Neural progenitor cell (in vitro differentiated cells): ENCODE measurements at regions not wholly inside any gene's neighbourhood (a gene's known extent, or its start where the extent isn't known, plus 50 kb on each side); places are given as distances from the start of the nearest gene placed in this dataset.

Source experiments
- DNase-seq: peaks from one replicate; pipeline ENCODE4 v3.0.0-alpha.2; 2016; ENCODE audit warnings: low spot score
- H2AFZ ChIP-seq: fragments of 200-600 bp; sonication (generic); replicated peaks from 2 replicates; pipeline ENCODE4 v1.6.1; 2016; ENCODE audit warnings: antibody characterized with exemption
- H3F3A ChIP-seq: fragments of 200-600 bp; sonication (generic); 2 replicates; pipeline ENCODE4 v1.6.1; 2016; ENCODE audit warnings: antibody characterized with exemption, low read depth
- H3K27ac ChIP-seq: fragments of 200-600 bp; sonication (generic); 2 replicates; pipeline ENCODE4 v1.5.1; 2016; ENCODE audit warnings: mild to moderate bottlenecking
- H3K27me3 ChIP-seq: fragments of 200-600 bp; sonication (generic); 2 replicates; pipeline ENCODE4 v1.6.1; 2016; ENCODE audit warnings: mild to moderate bottlenecking, moderate library complexity
- H3K36me3 ChIP-seq: fragments of 200-600 bp; sonication (generic); 2 replicates; pipeline ENCODE4 v1.5.1; 2016
- H3K4me1 ChIP-seq: fragments of 200-600 bp; sonication (generic); 2 replicates; pipeline ENCODE4 v1.6.1; 2016; ENCODE audit warnings: mixed run types
- H3K4me2 ChIP-seq: fragments of 200-600 bp; sonication (generic); 2 replicates; pipeline ENCODE4 v1.6.1; 2016
- H3K4me3 ChIP-seq: fragments of 200-600 bp; sonication (generic); 2 replicates; pipeline ENCODE4 v1.5.1; 2016
- H3K79me2 ChIP-seq: fragments of 200-600 bp; sonication (generic); 2 replicates; pipeline ENCODE4 v1.6.1; 2016; ENCODE audit warnings: low read depth
- H3K9ac ChIP-seq: fragments of 200-600 bp; sonication (generic); 2 replicates; pipeline ENCODE4 v1.6.1; 2016
- H3K9me3 ChIP-seq: fragments of 200-600 bp; sonication (generic); 2 replicates; pipeline ENCODE4 v1.5.1; 2016; ENCODE audit warnings: low read depth
- H4K20me1 ChIP-seq: fragments of 200-600 bp; sonication (generic); 2 replicates; pipeline ENCODE4 v1.6.1; 2016; ENCODE audit warnings: low read depth
- H3K27ac Mint-ChIP-seq: 3 replicates; pipeline ENCODE4 v1.8.0; 2021; ENCODE audit warnings: mixed read lengths
- H3K27me3 Mint-ChIP-seq: 2 replicates; pipeline ENCODE4 v1.8.0; 2022; ENCODE audit warnings: low read depth, mild to moderate bottlenecking, inconsistent platforms, moderate library complexity, mixed read lengths; ENCODE audit not compliant: insufficient read depth
- H3K36me3 Mint-ChIP-seq: 3 replicates; pipeline ENCODE4 v1.8.0; 2021; ENCODE audit warnings: mixed read lengths
- H3K4me1 Mint-ChIP-seq: 3 replicates; pipeline ENCODE4 v1.8.0; 2021; ENCODE audit warnings: mixed read lengths
- H3K4me3 Mint-ChIP-seq: 3 replicates; pipeline ENCODE4 v1.8.0; 2021; ENCODE audit warnings: mild to moderate bottlenecking, moderate library complexity, mixed read lengths
- H3K9me3 Mint-ChIP-seq: 3 replicates; pipeline ENCODE4 v1.8.0; 2020; ENCODE audit warnings: mixed read lengths
- EZH2 ChIP-seq: fragments of 200-600 bp; sonication (generic); IDR thresholded peaks from 2 replicates; pipeline ENCODE4 v1.6.1; 2017; ENCODE audit warnings: antibody characterized with exemption, mild to moderate bottlenecking, moderate library complexity
- EZH2phosphoT487 ChIP-seq: fragments of 200-600 bp; sonication (generic); IDR thresholded peaks from 2 replicates; pipeline ENCODE4 v1.6.1; 2017; ENCODE audit warnings: antibody characterized with exemption
- TF ChIP-seq, protein P1 (sequence below): fragments of 200-600 bp; sonication (generic); IDR thresholded peaks from 2 replicates; pipeline ENCODE4 v1.5.1; 2017; ENCODE audit warnings: antibody characterized with exemption, mild to moderate bottlenecking

DNA sequence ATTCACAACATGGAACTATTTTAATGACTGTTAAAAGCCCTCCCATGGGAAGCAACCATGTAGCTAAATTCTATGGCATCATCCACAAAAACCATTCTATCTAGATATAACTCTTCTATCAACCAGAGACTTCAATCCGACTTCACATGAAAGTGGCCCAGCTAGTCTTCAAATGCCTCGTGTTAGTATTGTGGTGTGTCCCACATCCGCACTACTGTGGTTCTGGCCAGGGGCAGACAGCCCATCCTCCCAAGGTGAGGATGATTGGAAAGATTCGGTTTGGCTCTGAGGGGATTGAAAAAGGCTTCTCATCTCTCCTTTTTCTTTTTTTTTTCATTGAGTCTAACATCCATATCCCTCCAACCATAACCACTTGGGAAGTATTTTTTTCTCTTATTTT, 253.0 kb upstream of the KLF6 start:
- H3K27ac ChIP-seq, result no peak overlapping the region
- Mint-ChIP-seq H3K4me3 (no peak overlapping the region), H3K27ac (no peak overlapping the region), H3K4me1 (no peaks in the 10 kb centered on the region), H3K27me3 (peaks cover 2% of the 10 kb centered on the region), H3K36me3 (no peaks in the 10 kb centered on the region), H3K9me3 (peaks cover 17% of the 10 kb centered on the region)
- no peak overlapping the region for H3K4me2 ChIP-seq
- H2AFZ ChIP-seq, result no peak overlapping the region
- H3K9ac ChIP-seq, result no peak overlapping the region
- no peaks in the 10 kb centered on the region for H4K20me1 ChIP-seq
- TF ChIP-seq EZH2 (no peak), EZH2phosphoT487 (no peak)
- TF ChIP-seq, protein P1, sequence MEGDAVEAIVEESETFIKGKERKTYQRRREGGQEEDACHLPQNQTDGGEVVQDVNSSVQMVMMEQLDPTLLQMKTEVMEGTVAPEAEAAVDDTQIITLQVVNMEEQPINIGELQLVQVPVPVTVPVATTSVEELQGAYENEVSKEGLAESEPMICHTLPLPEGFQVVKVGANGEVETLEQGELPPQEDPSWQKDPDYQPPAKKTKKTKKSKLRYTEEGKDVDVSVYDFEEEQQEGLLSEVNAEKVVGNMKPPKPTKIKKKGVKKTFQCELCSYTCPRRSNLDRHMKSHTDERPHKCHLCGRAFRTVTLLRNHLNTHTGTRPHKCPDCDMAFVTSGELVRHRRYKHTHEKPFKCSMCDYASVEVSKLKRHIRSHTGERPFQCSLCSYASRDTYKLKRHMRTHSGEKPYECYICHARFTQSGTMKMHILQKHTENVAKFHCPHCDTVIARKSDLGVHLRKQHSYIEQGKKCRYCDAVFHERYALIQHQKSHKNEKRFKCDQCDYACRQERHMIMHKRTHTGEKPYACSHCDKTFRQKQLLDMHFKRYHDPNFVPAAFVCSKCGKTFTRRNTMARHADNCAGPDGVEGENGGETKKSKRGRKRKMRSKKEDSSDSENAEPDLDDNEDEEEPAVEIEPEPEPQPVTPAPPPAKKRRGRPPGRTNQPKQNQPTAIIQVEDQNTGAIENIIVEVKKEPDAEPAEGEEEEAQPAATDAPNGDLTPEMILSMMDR, result no peak
- H3K27me3 ChIP-seq, result no peaks in the 10 kb centered on the region
- no peak for DNase-seq
- no peaks in the 10 kb centered on the region for H3K79me2 ChIP-seq
- H3F3A ChIP-seq, result no peaks in the 10 kb centered on the region
- H3K4me3 ChIP-seq, result no peak overlapping the region
- no peaks in the 10 kb centered on the region for H3K4me1 ChIP-seq
- no peaks in the 10 kb centered on the region for H3K36me3 ChIP-seq
- peaks cover 6% of the 10 kb centered on the region for H3K9me3 ChIP-seq

DNA sequence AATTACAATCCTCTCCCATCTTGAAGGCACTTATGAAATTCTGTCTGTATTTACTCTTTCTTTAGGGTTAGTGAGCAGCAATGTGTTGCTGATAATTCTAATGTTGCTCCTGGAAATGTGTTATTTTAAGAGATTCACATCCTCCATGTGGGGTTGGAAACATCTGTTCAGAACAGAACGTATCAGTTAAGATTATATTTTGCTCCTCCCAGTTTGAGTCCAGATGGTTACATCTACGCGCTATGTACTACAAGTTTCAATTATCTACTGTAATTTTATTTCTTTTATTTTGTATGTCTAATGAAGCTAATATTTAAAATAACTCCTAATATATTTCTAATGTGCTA, 250.6 kb upstream of the KLF6 start:
- H3K4me2 ChIP-seq, result no peak overlapping the region
- Mint-ChIP-seq H3K36me3 (no peaks in the 10 kb centered on the region), H3K4me3 (no peak overlapping the region), H3K27me3 (peaks cover 2% of the 10 kb centered on the region), H3K4me1 (no peaks in the 10 kb centered on the region), H3K9me3 (peaks cover 4% of the 10 kb centered on the region), H3K27ac (no peak overlapping the region)
- no peak overlapping the region for H3K27ac ChIP-seq
- H3K9me3 ChIP-seq, result no peaks in the 10 kb centered on the region
- no peaks in the 10 kb centered on the region for H3K79me2 ChIP-seq
- DNase-seq, result no peak
- no peaks in the 10 kb centered on the region for H3K27me3 ChIP-seq
- H3K4me3 ChIP-seq, result no peak overlapping the region
- H2AFZ ChIP-seq, result no peak overlapping the region
- H3K4me1 ChIP-seq, result no peaks in the 10 kb centered on the region
- no peak overlapping the region for H3K9ac ChIP-seq
- H3K36me3 ChIP-seq, result no peaks in the 10 kb centered on the region
- no peaks in the 10 kb centered on the region for H3F3A ChIP-seq
- H4K20me1 ChIP-seq, result no peaks in the 10 kb centered on the region
- TF ChIP-seq, protein P1, result no peak
- TF ChIP-seq EZH2 (no peak), EZH2phosphoT487 (no peak)

DNA sequence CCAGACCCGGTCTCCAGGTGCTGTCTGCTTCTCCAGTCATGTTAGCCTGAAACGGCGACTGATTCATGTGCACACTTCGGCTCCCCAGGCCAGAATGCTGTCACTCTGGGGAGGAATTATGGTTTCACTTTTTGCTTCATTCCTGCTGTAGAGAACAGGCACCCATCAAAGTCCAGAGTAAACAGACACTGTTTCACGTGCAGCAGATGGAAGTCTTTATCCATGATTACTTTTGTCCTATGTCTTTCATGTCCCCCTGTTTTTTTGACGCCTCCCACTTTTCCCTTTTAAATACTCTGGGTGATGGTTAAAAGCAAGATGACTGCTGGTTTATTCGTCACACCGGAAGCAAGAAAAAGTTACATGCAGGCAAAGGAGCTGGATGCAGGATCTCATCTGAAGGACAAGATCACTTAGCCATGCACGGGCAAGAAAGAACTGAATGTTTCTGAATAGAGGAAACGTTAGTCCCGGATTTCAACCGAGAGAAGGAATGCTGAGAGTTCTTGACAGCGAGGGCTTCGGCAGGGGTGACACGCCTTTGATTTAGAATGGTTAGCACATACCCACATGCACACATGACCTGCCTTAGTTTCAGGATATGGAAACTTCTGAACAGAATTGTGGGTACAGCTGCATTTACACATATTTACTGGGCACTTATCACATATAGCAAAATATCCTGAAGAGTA, 250.0 kb upstream of the KLF6 start:
- Histone ChIP-seq H3K9me3 (no peaks in the 10 kb centered on the region), H3F3A (no peaks in the 10 kb centered on the region), H3K79me2 (no peaks in the 10 kb centered on the region), H3K4me2 (no peak overlapping the region), H3K27ac (no peak overlapping the region), H3K4me1 (no peaks in the 10 kb centered on the region), H4K20me1 (no peaks in the 10 kb centered on the region), H3K4me3 (no peak overlapping the region), H3K9ac (no peak overlapping the region), H3K36me3 (no peaks in the 10 kb centered on the region), H3K27me3 (no peaks in the 10 kb centered on the region), H2AFZ (no peak overlapping the region)
- Mint-ChIP-seq H3K4me3 (no peak overlapping the region), H3K4me1 (no peaks in the 10 kb centered on the region), H3K9me3 (peaks cover 2% of the 10 kb centered on the region), H3K27me3 (peaks cover 2% of the 10 kb centered on the region), H3K36me3 (no peaks in the 10 kb centered on the region), H3K27ac (no peak overlapping the region)
- DNase-seq, result no peak
- TF ChIP-seq EZH2phosphoT487 (no peak), EZH2 (no peak)
- TF ChIP-seq, protein P1, result no peak
